SKM-1 (cell line): ENCODE measurements at regions not wholly inside any gene's neighbourhood (a gene's known extent, or its start where the extent isn't known, plus 50 kb on each side); places are given as distances from the start of the nearest gene placed in this dataset.
A peak's percentile ranks its signal among the peaks of the same experiment; 100 is the strongest.
"Not testable (repeated sequence)": the region's sequence is repeated elsewhere in the genome, so short reads cannot be mapped to it uniquely, and the experiment has no call there.

Experiments
- DNase-seq: peaks from one replicate; lab custom pipeline; 2025; ENCODE audit not compliant: unreplicated experiment; lab: John Stamatoyannopoulos, UW

GRCh38 chr9:135400496-135400895 is 79.1 kb upstream of the PPP1R26 start:
- no peak for DNase-seq

- no peak for DNase-seq
These were observed 78.4 kb upstream of the PPP1R26 start for GRCh38 chr9:135401218-135401617.

GRCh38 chr9:135402048-135402738 is 77.4 kb upstream of the PPP1R26 start:
- DNase-seq, result no peak

DNA sequence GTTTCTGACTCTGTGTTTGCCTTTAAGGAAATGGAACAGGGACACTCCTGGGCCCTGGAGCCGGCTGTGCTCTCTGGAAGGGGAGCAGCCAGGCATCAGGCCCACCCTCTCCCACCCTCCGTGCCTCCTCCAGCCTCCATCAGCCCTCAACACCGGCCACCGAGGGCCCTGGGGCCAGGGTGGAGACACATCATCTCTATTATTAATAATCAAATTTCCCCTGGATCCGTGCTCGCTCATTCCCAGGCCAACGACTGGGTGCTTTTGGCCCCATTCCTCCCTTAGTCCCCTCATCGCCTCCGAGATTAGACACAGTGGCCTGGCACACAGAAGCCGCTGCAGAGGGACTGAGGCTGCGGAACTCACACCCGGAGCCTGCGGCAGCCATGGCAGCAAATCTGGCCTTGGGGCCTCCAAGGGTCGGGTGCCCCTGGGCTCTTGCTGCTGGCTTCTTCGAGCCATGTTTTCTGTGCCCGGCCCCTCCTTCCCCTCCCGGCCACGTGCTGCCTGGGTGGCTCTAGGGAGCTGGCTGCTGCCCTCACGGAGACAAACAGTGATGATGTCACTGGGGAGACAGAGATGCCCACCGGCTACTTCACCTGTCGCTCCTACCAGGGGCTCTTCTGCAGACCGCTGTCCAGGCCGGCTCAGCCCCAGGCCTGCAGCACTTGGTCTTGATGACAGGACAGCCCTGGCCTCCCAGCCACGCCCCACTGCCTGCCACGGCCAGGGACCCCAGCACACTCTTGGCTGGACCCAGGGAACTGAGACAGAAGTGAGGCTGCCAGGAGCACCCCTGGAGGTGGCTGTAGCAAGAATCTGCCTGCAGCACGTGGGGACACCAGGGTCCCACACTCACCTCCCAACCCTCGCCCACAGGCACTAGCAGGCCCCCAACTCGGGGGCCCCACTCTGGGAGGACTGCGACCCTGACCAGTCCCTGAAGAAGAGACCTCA is 76.6 kb upstream of the PPP1R26 start:
- DNase-seq, result no peak

- DNase-seq, result no peak
These were observed 75.7 kb upstream of the PPP1R26 start for GRCh38 chr9:135403733-135404450.

- DNase-seq, result no peak
These were observed 75.0 kb upstream of the PPP1R26 start for GRCh38 chr9:135404451-135405144.

GRCh38 chr9:135405145-135405464 is 74.5 kb upstream of the PPP1R26 start:
- not testable (repeated sequence) for DNase-seq

GRCh38 chr9:135408476-135409254 is 70.9 kb upstream of the PPP1R26 start:
- no peak for DNase-seq

DNA sequence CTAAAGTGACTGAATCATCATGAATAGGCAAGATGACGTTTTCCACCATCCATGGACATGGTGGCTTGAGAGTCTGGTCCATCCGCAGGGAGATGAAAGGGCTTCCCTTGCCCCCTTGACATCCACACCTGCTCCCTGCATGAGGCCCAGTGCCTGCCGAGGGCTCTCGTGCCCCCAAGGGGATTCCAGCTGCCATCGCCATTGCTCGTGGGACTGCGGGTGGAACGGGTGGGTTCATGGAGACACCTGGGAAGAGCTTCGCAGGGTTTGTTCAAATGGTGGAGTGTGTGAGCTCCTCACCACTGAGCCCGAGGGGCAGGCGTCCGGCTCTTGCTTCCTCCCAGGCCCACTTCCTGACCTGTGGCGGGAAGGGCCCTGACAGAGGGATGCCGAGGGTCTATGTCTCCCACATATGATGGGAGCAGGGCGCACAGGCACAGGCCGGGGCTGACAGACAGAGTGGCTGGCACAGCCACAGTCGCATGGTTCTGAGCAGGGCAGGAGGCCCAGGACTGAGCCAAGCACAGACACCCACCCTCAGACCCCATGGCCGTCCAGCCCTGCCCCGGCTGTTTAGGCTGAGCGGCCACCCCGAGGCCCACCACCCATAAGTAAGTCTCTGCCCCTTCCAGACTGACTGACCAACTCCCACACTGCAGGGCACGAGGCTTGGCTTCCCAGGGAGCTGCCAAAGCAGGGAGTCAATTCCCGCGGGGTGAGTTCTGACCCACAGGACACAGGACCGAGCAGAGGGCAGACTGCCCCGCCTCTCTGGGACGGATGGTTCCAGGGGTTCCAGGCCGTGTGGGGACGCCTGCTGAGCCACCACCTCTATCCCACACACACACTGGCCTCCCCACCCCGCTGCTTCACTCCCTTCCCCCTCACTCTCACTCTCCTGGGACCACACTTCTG is 70.0 kb upstream of the PPP1R26 start:
- no peak for DNase-seq

GRCh38 chr9:135410421-135410820 is 69.2 kb upstream of the PPP1R26 start:
- no peak for DNase-seq

- DNase-seq, result no peak
These were observed 68.6 kb upstream of the PPP1R26 start for GRCh38 chr9:135410831-135411473.

DNA sequence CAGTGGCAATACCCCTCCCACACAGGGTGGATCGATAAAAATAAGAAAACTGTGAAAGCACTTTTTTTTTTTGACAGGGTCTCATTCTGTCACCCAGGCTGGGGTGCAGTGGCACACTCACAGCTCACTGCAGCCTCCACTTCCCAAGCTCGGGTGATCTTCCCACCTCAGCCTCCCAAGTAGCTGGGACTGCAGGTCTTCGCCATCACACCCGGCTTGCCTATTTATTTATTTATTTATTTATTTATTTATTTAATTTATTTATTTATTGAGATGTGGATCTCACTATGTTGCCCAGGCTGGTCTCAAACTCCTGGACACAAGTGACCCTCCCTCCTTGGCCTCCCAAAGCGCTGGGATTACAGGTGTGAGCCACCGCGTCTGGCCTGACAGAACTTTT is 68.0 kb upstream of the PPP1R26 start:
- DNase-seq, result not testable (repeated sequence)

GRCh38 chr9:135412315-135413085 is 67.1 kb upstream of the PPP1R26 start:
- peak; percentile 2 for DNase-seq

DNA sequence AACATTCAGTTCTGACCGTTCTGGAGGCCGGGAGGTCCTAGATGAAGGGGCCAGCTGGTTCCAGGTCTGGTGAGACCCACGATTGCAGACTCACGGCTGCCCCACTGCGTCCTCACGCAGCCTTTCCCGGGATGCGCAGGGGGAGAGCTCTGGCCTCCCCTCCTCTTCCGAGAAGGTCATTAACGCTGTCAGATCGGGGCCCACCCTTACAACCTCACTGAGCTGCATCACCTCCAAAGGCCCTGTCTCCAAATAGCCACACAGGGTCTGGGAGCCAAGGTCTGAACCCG is 66.6 kb upstream of the PPP1R26 start:
- no peak for DNase-seq

- no peak for DNase-seq
These were observed 66.1 kb upstream of the PPP1R26 start for GRCh38 chr9:135413461-135413860.

DNA sequence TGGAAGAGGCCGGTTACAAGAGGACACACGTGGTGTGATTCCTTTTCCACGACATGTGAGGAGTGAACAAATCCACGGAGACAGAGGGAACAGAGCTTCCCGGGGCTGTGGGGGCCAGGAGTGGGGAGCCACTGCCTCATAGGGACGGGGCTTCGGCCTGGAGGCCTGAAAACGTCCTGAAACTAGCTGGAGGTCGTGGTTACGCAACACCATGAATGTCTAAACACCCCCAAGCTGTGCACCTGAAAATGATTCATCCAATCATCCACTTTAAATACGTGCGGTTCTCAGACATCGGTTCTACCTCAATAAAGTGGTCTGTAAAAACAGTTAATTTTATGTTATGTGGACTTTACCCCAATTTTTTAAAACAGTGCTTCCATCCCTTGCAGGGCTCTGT is 65.3 kb upstream of the PPP1R26 start:
- no peak for DNase-seq

GRCh38 chr9:135415586-135415985 is 64.0 kb upstream of the PPP1R26 start:
- no peak for DNase-seq

- DNase-seq, result no peak
These were observed 62.8 kb upstream of the PPP1R26 start for GRCh38 chr9:135416664-135417290.
